Dedifferentiated amniotic fluid mesenchymal stem cell (primary cell): ENCODE measurements at regions not wholly inside any gene's neighbourhood (a gene's known extent, or its start where the extent isn't known, plus 50 kb on each side); places are given as distances from the start of the nearest gene placed in this dataset.
"Not testable (repeated sequence)": the region's sequence is repeated elsewhere in the genome, so short reads cannot be mapped to it uniquely, and the experiment has no call there.

Experiments
- DNase-seq: peaks from one replicate; pipeline ENCODE4 v3.0.0-alpha.2; 2016; ENCODE audit errors: extremely low spot score

DNA sequence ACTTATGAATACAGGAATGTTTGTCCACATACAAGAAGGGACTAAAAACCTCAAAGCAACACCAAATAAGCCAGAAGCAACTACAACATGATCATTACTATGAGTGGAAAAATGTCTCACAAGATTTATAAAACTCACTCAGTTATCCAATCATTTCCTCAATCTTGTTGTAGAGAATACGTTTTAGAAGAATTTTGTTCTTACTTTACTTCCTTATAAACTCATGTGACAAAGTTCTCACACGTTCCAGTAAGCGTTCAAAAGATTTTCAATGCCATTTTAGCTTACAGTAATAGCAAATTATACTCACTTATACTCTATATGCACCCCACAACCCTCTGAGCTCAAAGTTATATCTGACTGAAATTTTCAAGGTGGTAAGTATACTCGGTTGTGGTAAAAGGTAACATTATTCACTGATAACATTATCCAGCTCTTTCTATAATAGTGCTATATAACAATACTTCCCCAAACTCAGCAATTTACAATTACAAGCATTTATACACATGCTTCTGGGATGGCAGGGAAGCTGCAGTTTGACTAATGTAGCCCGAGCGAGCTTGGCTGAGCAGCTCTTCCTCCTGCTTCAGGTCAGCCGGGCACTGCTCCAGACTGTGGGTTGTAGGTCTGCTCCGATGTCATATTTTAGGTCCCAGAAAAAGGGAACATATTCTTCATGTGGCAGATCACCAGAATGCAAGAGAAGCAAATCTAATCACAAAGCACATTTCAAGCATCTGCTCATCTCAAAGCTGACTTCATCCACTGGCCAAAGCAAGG is 226.3 kb downstream of the RCHY1 start:
- no peak for DNase-seq

DNA sequence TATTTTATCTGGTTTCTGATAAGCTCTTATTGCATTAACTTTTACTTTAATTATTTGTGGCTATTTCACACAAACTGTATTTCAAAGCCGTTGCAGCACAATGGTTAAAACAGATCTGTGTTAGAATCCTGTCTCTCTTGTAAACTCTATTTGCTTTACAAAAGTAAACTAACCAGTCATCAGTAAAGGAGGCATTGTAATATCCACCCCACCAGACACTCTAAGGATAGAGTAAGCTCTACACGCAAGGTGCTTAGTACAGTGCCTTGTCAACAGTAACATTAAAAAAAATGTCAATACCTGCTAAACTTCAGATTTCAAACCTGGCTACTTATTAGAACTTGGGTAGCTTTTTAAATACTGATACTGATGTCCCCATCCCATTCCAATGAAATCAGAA is 228.4 kb downstream of the RCHY1 start:
- no peak for DNase-seq

DNA sequence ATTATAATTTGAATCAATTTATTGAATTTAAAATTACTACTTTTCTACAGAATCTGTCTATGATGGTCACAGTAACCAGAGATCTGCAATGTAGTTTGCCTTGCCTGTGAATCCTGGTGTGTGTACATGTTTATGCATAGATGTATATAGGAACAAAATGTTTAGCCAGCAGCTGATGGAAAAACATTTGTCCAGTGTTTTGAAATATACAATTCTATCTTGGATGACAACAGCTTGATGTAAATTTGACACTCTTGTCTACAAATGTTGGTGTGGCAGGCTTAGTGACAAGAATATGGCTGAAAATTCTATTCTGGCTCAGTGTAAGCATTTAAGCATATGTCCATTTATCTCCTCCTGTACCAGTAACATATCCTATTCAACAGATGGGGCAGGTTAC is 229.4 kb downstream of the RCHY1 start:
- DNase-seq: no peak

DNA sequence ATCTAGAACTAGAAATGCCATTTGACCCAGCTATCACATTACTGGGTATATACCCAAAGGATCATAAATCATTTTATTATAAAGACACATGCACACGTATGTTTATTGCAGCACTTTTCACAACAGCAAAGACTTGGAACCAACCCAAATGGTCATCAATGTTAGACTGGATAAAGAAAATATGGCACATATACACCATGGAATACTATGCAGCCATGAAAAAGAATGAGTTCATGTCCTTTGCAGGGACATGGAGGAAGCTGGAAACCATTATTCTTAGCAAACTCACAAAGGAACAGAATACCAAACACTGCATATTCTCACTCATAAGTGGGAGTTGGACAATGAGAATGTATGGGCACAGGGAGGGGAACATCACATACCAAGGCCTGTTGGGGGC is 233.7 kb downstream of the RCHY1 start:
- DNase-seq: not testable (repeated sequence)

DNA sequence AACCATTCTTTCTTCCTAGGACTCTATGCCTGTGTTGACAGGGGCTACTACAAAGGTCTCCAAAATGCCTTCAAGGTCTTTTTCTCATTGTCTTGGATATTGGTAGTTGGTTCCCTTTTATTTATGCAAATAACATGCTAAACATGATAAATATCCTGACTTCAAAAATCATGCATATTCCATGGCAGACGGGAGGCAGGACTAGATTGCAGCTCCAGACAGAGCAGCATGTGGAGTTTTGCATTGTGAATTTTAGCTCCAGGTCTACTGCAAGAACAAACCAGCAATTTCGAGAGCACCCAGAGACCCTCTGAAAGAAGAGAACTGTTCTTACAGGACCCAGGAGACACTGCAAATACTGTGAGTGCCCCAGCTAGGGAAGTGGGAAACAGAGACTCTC is 254.9 kb downstream of the RCHY1 start:
- no peak for DNase-seq

DNA sequence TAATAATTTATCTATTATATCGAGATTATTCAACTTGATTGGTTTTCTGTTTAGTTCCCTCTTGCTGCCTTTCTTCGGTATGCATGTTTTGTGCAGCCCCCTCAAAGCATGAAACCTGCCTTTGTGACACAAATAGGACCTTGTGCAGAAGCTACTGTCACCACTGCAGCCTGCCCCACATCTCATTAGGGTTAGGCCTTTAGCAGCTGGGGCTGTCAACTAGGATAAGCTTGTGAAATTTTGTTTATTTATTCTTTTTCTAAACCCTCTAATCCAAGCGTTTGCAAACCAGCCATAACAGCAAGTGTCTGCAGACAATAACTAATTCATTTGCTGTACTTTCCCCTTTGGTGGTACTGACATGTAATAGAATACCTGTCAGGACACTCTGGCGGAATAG is 258.9 kb downstream of the RCHY1 start:
- DNase-seq: no peak

DNA sequence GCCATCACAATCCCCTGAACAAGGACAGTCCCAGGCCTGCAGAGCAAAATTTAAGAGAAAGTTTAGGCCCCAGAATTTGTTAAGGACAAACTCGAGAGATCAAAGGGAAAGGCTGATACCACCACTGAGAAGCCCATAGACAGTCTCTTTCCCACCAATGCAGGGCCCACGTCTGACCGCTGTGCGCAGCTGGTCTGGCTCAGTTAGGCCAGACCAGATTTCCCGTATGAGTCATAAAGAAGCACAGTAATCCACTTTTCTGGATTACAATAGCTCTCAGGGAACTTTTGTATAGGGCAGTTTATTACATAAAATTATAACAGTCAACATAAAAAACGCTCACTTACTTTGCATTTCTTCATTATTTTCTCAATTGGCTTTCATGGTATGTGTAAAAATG is 259.5 kb downstream of the RCHY1 start:
- DNase-seq: no peak

DNA sequence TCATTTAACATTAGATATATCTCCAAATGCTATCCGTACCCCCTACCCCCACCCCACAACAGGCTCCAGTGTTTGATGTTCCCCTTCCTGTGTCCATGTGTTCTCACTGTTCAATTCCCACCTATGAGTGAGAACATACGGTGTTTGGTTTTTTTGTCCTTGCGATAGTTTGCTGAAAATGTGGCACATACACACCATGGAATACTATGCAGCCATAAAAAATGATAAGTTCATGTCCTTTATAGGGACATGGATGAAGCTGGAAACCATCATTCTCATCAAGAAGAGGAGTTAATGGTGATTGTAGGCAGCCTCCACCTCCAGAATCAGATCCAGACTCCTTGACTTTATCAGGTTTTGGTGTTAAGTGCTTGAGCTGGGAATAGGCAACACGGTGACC is 261.1 kb downstream of the RCHY1 start:
- DNase-seq: not testable (repeated sequence)

DNA sequence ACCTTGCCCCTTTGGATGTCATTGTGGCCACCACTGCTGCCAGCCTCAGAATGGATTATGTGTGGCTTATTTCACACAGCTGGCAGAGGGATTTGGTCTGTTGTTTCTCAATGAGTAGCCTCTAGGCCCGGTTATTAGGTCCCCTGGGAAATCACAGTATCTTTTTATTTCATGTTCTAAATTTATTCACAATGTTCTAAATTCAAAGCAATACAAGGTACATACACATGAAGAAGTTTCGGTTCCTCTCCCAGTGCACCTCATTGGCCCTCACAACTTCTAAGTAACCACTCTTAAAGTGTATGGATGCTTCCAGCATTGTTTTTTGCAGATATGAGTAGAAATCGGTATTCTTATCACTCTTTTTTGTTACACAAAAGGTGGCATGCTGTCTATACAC is 262.7 kb downstream of the RCHY1 start:
- no peak for DNase-seq

DNA sequence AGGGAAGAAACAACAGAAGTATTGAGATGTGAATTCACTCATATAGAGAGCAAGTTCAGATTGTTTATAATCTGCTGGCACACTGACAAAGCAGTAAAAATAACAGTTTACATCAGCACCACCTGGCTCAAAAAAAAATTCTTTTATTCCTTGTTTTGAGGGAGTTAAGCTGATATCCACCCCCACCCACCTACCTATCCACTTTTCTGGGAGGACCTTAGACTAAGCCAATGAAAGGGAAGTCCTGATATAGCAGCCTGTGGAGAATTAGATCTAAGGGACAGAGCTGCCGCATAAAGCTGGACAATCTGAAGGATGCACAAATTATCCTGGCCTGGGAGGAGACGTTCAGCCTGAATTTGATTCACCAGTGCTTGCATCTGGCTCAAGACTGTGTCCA is 264.5 kb downstream of the RCHY1 start:
- DNase-seq: no peak

DNA sequence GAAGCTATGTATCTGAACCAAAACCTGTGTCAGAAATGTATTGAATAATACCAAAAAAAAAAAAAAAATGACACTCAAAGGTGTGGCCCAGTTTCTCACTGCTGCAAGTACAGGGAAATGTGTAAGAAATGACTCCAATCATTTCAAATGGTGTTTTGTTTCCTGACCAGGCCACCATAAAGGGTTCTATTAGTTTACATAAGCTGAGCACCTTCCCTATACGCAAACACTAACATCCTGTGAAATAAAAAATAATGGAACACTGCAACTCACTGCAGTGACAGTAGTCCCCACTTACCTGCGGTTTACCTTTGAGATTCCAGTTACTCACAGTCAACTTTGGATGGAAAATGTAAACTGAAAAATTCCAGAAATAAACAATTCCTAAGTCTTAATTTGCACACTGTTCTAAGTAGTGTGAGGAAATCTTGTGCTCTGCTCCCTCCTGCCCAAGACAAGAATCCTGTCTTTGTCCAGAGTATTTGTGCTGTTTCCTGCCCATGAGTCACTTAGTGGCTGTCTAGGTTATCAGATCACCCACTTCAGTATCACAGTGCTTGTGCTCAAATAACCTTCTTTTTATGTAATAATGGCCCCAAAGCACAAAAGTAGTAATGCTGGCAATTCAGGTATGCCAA is 265.3 kb downstream of the RCHY1 start:
- DNase-seq: no peak

DNA sequence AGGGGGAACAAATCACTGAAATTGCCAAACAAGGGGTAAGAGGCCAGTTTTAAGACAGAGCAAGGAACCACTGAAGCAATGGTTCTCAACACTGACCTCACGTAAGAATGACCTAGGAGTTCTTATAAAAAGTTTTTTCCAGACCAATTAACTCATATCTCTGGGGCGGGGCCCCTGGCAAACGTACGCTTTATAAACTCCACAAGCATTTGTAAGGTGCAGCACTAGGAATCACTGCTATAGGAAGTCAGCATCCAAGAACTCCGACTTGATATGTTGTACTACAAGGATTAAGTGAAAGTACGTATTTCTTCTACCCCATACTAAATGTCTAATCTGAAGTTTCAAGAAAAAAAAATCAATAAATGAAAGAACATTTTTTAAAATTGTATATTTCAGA is 269.9 kb downstream of the RCHY1 start:
- no peak for DNase-seq

DNA sequence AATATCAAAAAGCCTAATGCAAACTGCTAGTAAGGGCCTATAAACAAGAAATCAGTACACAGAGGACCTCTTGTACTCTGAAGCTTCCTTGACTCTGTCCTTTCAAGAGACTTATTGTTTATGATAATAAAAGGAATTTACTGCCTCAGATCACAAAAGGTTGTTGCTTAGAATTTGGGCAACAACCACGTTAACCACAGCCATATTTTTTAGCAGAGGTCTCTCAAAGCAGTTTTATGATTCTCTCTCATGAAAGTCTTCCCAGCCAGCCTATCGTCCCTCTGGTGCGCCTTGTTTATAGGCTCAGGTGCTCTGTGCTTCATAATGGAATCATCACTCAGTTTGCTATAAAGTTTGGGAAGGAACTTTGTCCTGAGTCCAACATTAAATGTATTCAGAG is 270.6 kb downstream of the RCHY1 start:
- no peak for DNase-seq

DNA sequence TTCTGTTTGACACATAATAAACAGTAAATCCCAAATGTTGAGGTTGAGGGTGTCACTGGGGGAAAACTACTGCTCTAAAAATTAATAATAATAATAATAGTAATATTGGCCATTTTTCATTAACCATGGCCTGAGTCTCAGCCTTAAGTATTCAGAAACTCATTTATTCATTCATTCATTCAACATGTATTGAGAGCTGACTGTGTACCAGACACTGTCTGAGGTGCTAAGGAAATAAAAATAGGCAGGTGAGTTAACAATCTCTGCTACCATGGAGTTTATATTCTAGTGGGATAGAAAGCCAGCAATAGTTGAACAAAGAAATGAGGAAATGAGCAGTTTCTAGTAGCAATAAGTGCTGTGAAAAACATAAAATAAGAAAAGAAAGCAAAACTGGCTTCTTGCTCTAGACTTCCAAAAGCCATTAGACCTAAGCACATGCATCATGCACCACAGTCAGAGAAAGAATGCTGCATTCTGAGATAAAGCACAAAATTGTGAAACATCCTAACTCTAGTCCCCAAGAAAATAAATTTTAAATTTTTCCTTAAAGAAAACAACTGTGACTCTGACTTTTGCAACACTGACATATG is 278.7 kb downstream of the RCHY1 start:
- no peak for DNase-seq

DNA sequence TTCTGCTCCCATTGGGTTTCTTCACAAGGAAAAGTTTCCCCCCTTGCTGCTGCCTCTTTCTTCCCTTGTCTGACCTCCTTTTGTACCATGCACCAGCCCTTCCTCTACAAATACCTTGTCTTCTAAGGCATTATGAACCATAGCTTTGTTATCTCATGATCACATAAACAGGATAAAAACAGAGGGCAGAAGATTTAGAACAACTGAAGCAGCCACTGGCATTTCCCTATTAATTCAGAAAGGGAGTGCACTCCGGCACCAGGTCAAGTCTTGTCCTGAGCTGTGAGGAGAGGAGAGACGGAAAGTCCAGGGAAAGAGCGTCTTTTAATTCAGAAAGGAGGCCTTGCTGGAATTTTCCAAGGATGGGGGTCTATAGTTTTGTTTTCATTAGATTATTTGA is 281.7 kb downstream of the RCHY1 start:
- no peak for DNase-seq

DNA sequence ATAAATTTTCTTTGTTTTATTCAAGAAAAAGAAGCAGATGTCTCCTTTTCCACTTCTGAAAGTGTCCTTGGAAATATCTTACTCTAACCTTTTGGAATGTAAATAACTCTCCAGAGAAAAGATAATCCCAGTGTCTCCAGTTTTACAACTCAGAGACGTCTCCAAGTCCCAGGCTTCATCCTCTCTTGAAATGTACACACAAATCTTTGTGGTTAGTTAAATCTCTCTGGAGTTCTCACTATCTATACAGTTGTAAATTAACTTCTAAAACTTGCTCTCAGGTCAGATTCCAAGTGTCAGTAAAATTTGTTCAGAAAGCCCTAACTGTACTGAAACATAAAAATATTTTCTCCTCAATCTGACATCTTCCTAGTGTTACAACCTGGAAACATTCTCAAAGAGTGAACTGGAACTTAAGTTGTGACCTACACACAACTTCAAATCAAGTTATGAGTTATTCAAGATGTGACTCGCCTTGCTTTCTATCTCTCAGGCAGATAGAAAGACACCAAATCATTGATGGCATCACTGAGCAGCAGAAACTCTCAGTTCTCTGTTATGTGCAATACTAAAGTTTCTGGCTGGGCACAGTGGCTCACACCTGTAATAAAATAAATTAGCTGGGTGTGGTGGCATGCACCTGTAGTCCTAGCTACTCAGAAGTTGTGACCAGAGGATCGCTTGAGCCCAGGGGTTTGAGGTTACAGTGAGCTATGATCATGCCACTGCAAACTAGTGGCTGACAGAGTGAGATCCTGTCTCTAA is 284.2 kb downstream of the RCHY1 start:
- no peak for DNase-seq

DNA sequence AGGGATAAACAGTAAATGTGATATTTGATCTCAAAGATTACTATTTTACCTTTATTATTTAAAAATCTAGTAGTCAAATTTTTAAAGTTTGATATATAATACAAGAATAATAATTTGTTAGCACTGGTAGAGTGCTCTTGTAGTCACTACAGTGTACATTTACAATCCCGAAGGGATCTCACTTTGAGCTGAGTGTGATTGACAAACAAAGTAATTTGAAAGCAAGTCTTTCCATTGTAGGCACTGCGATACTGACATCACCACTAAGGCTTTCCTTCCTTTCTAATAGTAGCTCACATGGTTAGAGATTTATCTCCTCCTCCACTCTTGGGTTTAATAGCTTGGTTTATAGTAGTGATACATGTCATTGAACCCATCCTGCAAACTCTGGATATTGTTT is 280.6 kb downstream of the PARM1 start:
- no peak for DNase-seq

DNA sequence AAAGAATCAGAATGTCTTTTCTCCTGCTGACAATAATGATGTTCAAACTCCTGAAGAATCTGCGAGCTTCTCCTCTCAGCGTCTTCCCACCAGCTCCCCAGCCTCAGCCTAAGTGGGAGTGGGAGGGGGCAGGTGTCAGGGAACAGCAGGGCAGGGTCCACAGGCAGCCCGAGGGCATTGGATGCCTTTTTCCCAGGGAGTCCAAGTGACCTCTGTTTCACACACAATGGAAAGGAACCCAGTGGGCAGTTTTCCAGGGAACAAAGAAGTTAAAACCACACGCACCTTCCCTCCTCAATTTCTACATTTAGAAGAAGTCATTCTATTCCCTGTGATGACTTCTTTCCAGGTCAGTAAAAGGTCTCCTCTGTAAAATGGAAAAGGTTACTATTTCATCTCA is 278.5 kb downstream of the PARM1 start:
- no peak for DNase-seq

DNA sequence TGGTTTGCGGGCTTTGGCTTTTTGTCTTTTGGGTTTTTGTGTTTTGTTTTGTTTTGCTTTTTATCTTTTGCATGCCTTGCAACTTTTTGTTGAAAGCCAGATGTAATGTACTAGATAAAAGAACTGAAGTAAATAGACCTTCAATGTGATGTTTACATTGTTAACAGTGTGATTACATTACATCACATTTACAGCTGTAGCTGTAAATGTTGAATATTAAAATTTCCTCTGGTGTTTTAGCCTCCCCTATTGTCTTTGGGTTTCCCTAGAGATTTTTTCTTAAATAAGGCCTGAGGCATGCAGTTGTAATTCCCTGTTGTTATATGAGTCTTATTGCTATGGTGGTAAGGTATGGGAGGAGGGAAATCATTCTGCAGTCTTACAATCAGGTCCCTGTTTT is 275.0 kb downstream of the PARM1 start:
- DNase-seq: no peak

DNA sequence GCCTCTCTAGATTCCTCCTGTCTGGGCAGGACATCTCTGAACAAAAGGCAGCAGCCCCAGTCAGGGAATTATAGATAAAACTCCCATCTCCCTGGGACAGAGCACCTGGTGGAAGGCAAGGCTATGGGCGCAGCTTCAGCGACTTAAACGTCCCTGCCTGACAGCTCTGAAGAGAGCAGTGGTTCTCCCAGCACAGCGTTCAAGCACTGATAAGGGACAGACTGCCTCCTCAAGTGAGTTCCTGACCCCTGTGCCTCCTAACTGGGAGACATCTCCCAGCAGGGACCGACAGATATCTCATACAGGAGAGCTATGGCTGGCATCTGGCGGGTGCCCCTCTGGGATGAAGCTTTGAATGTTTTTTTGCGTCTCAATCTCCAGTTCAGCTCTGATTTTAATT is 262.2 kb downstream of the PARM1 start:
- DNase-seq: no peak

DNA sequence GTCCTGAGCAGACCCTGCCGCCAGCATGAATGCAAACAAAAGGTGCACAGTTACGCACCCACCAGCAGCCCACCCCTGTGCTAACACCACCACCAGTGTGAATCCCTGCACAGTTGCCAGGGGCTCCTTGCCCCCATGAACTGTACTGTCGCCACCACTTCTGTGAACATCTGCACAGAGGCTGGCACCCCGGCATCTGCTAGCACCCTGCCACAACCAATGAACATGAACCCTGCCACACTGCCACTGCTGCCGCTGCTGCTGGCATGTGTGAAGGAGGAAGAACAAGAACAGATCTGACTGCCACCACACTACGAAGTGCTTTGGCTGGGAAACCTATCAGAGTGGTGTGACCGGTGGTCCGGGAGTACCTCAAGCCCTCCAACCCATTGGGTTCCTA is 261.3 kb downstream of the PARM1 start:
- DNase-seq: no peak

DNA sequence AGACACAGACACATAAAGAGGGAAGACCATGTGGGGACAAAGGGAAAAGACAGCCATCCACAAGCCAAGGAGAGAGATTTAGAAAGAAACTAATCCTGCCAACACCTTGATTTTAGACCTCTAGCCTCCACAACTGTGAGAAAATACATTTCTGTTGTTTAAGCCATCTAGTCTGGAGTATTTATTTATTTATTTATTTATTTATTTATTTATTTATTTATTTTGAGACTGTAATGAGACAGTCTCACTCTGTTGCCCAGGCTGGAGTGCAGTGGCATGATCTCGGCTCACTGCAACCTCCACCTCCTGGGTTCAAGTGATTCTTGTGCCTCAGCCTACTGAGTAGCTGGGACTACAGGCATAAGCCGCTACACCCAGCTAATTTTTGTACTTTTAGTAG is 259.3 kb downstream of the PARM1 start:
- DNase-seq: not testable (repeated sequence)
